ENCODE measurements at regions not wholly inside any gene's neighbourhood (a gene's known extent, or its start where the extent isn't known, plus 50 kb on each side); places are given as distances from the start of the nearest gene placed in this dataset.

DNA sequence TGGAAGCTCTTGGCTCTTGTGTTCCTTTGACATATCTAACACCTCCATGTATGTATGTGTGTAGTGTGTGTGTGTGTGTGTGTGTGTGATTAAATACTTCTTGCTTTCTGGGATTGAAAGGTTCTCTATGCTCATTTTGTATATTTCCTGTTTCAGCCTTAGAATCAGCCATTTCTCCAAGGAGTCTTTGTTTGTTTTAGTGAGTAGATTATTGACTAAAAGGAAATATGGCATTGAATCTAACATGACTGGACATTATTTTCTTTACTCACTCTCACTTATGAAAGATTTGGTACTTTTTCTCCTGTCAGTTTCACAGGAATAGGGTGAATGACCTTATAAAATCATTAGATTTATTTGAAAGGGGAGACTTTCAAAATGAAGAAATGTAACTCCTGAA is 413.8 kb upstream of the SLC14A2 start:
- Histone ChIP-seq H2AFZ (ENCODE audit: control insufficient read depth, low read length) (no peak overlapping the region), H3K4me3 (ENCODE audit: control insufficient read depth in 2 of 3, extremely low read depth in 1 of 3, insufficient read depth in 2 of 3, low read depth in 1 of 3, low read length in 3 of 3) (no peak overlapping the region), H3K4me2 (ENCODE audit: control insufficient read depth, extremely low read depth, insufficient read depth, low read depth, low read length) (no peak overlapping the region), H3K27ac (ENCODE audit: control insufficient read depth, insufficient read depth, low read length) (no peak overlapping the region), H3K9me1 (ENCODE audit: control insufficient read depth, extremely low read depth, insufficient read depth, low read length) (no peaks in the 10 kb centered on the region), H3K9me3 (ENCODE audit: control insufficient read depth, low read depth, low read length) (no peaks in the 10 kb centered on the region), H3K79me2 (ENCODE audit: control insufficient read depth, insufficient read depth, low read length) (no peaks in the 10 kb centered on the region), H3K4me1 (ENCODE audit: control insufficient read depth, extremely low read depth, insufficient read depth, low read length) (no peaks in the 10 kb centered on the region), H4K20me1 (ENCODE audit: control insufficient read depth, extremely low read depth, insufficient read depth, low read length) (no peaks in the 10 kb centered on the region), H3K27me3 (ENCODE audit: control insufficient read depth, extremely low read depth, insufficient read depth, low read length) (no peaks in the 10 kb centered on the region), H3K9ac (ENCODE audit: control insufficient read depth, extremely low read depth, insufficient read depth, low read length) (no peak overlapping the region), H3K36me3 (ENCODE audit: control insufficient read depth in 2 of 2, extremely low read depth in 1 of 2, insufficient read depth in 2 of 2, low read length in 2 of 2) (no peaks in the 10 kb centered on the region)
- DNase-seq (ENCODE audit: low read depth, low spot score) (no peak), FAIRE-seq (no peak)
- dilution Hi-C loops (cut with MboI; ENCODE audit: extremely low pct_ligation_motif_present, low sequenced_read_pairs) = no loop called here
- TF ChIP-seq EZH2 (IDR thresholded peaks at IDR 0.05; ENCODE audit: low read length) = no peak
- TF ChIP-seq CTCF (optimal IDR thresholded peaks at IDR 0.05 in 1 of 3, IDR thresholded peaks at IDR 0.05 in 1 of 3, conservative IDR thresholded peaks at IDR 0.05 in 1 of 3; ENCODE audit: extremely low read depth in 1 of 3, insufficient read depth in 2 of 3, low read length in 3 of 3) = no peak

- H3K36me3 ChIP-seq (ENCODE audit: control insufficient read depth in 2 of 2, extremely low read depth in 1 of 2, insufficient read depth in 2 of 2, low read length in 2 of 2) = no peaks in the 10 kb centered on the region
- no peak for TF ChIP-seq CTCF (optimal IDR thresholded peaks at IDR 0.05 in 1 of 3, IDR thresholded peaks at IDR 0.05 in 1 of 3, conservative IDR thresholded peaks at IDR 0.05 in 1 of 3; ENCODE audit: extremely low read depth in 1 of 3, insufficient read depth in 2 of 3, low read length in 3 of 3)
- no peaks in the 10 kb centered on the region for H3K4me1 ChIP-seq (ENCODE audit: control insufficient read depth, extremely low read depth, insufficient read depth, low read length)
- H3K27me3 ChIP-seq (ENCODE audit: control insufficient read depth, extremely low read depth, insufficient read depth, low read length) = no peaks in the 10 kb centered on the region
- no peak overlapping the region for H2AFZ ChIP-seq (ENCODE audit: control insufficient read depth, low read length)
- DNase-seq (ENCODE audit: low read depth, low spot score) (no peak), FAIRE-seq (no peak)
- no peaks in the 10 kb centered on the region for H3K9me1 ChIP-seq (ENCODE audit: control insufficient read depth, extremely low read depth, insufficient read depth, low read length)
- dilution Hi-C loops (cut with MboI; ENCODE audit: extremely low pct_ligation_motif_present, low sequenced_read_pairs) = no loop called here
- H3K9ac ChIP-seq (ENCODE audit: control insufficient read depth, extremely low read depth, insufficient read depth, low read length) = no peak overlapping the region
- H3K4me2 ChIP-seq (ENCODE audit: control insufficient read depth, extremely low read depth, insufficient read depth, low read depth, low read length) = no peak overlapping the region
- H4K20me1 ChIP-seq (ENCODE audit: control insufficient read depth, extremely low read depth, insufficient read depth, low read length) = no peaks in the 10 kb centered on the region
- H3K4me3 ChIP-seq (ENCODE audit: control insufficient read depth in 2 of 3, extremely low read depth in 1 of 3, insufficient read depth in 2 of 3, low read depth in 1 of 3, low read length in 3 of 3) = no peak overlapping the region
- H3K79me2 ChIP-seq (ENCODE audit: control insufficient read depth, insufficient read depth, low read length) = no peaks in the 10 kb centered on the region
- H3K9me3 ChIP-seq (ENCODE audit: control insufficient read depth, low read depth, low read length) = no peaks in the 10 kb centered on the region
- H3K27ac ChIP-seq (ENCODE audit: control insufficient read depth, insufficient read depth, low read length) = no peak overlapping the region
Measured at GRCh38 chr18:45202061-45202460, 413.2 kb upstream of the SLC14A2 start.
